ENCODE measurements at regions not wholly inside any gene's neighbourhood (a gene's known extent, or its start where the extent isn't known, plus 50 kb on each side); places are given as distances from the start of the nearest gene placed in this dataset.

DNA sequence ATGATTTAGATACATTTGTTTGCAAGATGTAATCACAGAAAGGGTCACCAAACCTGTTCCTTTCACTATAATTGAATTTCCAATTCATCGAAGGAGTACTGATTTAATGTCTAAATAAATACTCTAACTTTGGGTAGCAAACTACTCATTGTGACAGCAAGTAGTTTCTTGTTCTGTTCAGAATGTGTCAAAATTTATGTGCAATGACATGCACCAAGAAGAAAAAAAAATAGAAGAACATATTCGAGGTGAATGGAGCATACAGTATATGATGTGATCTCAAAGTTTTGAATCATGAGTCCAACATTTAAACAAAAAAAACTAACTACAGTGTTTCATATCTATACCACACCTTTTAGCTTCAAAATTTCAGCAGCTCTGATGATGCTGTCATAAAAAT is 583.6 kb upstream of the MMS22L start (continued):
- TF ChIP-seq ZNF274 (IDR thresholded peaks at IDR 0.05; ENCODE audit: low read depth, low read length) (no peak), CEBPB (IDR thresholded peaks at IDR 0.05; ENCODE audit: low read depth) (no peak)
- TF ChIP-seq, protein P1, sequence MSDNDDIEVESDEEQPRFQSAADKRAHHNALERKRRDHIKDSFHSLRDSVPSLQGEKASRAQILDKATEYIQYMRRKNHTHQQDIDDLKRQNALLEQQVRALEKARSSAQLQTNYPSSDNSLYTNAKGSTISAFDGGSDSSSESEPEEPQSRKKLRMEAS (IDR thresholded peaks at IDR 0.05) = no peak
- TF ChIP-seq, protein P2, sequence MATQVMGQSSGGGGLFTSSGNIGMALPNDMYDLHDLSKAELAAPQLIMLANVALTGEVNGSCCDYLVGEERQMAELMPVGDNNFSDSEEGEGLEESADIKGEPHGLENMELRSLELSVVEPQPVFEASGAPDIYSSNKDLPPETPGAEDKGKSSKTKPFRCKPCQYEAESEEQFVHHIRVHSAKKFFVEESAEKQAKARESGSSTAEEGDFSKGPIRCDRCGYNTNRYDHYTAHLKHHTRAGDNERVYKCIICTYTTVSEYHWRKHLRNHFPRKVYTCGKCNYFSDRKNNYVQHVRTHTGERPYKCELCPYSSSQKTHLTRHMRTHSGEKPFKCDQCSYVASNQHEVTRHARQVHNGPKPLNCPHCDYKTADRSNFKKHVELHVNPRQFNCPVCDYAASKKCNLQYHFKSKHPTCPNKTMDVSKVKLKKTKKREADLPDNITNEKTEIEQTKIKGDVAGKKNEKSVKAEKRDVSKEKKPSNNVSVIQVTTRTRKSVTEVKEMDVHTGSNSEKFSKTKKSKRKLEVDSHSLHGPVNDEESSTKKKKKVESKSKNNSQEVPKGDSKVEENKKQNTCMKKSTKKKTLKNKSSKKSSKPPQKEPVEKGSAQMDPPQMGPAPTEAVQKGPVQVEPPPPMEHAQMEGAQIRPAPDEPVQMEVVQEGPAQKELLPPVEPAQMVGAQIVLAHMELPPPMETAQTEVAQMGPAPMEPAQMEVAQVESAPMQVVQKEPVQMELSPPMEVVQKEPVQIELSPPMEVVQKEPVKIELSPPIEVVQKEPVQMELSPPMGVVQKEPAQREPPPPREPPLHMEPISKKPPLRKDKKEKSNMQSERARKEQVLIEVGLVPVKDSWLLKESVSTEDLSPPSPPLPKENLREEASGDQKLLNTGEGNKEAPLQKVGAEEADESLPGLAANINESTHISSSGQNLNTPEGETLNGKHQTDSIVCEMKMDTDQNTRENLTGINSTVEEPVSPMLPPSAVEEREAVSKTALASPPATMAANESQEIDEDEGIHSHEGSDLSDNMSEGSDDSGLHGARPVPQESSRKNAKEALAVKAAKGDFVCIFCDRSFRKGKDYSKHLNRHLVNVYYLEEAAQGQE (IDR thresholded peaks at IDR 0.05; ENCODE audit: low read depth) = no peak

DNA sequence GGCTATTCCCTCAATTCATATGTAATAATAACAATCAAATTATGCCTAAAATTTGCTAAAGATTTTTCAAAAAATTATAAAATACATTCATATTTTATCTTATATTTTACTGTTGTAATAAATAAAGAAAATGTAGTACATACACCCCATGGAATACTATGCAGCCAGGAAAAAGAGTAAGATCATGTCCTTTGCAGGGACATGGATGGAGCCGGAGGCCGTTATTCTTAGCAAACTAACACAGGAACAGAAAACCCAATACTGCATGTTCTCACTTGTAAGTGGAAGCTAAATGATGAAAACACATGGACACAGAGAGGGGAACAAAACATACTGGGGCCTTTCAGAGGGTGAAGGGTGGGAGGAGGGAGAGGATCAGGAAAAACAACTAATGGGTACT is 584.2 kb upstream of the MMS22L start:
- ChIA-PET RAD21 (ENCODE audit: low non-redundant PET in 1 of 2, low total read pairs in 2 of 2, uncharacterized antibody in 2 of 2, unreplicated experiment in 2 of 2) (no interaction called here), POLR2A (no interaction called here), CTCF (no interaction called here)
- intact Hi-C loops (cut with micrococcal nuclease) = no loop called here
- no peaks in the 10 kb centered on the region for H3K79me2 ChIP-seq (ENCODE audit: insufficient read depth, low read length)
- TF ChIP-seq TCF7L2 (IDR thresholded peaks at IDR 0.05; ENCODE audit: borderline replicate concordance, extremely low read depth, insufficient read depth, insufficient read length) (no peak), FOSL1 (IDR thresholded peaks at IDR 0.05; ENCODE audit: low read depth) (no peak)
- TF ChIP-seq, protein P3, sequence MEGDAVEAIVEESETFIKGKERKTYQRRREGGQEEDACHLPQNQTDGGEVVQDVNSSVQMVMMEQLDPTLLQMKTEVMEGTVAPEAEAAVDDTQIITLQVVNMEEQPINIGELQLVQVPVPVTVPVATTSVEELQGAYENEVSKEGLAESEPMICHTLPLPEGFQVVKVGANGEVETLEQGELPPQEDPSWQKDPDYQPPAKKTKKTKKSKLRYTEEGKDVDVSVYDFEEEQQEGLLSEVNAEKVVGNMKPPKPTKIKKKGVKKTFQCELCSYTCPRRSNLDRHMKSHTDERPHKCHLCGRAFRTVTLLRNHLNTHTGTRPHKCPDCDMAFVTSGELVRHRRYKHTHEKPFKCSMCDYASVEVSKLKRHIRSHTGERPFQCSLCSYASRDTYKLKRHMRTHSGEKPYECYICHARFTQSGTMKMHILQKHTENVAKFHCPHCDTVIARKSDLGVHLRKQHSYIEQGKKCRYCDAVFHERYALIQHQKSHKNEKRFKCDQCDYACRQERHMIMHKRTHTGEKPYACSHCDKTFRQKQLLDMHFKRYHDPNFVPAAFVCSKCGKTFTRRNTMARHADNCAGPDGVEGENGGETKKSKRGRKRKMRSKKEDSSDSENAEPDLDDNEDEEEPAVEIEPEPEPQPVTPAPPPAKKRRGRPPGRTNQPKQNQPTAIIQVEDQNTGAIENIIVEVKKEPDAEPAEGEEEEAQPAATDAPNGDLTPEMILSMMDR (IDR thresholded peaks at IDR 0.05 in 2 of 3, conservative IDR thresholded peaks at IDR 0.05 in 1 of 3; ENCODE audit: borderline replicate concordance in 1 of 3, insufficient read depth in 1 of 3, low read depth in 2 of 3, low read length in 2 of 3) = no peak
- no peaks in the 10 kb centered on the region for H4K20me1 ChIP-seq (ENCODE audit: insufficient read depth)
- H3K36me3 ChIP-seq (ENCODE audit: control insufficient read depth in 1 of 2, insufficient read depth in 2 of 2, low read length in 2 of 2) = no peaks in the 10 kb centered on the region
- no peaks in the 10 kb centered on the region for H3K9me3 ChIP-seq (ENCODE audit: control insufficient read depth in 1 of 2, insufficient read depth in 1 of 2, low read depth in 1 of 2, low read length in 2 of 2)
- 0 out of 2 replicates have a peak, but pooled peaks cover 3% of the 10 kb centered on the region for H3K27me3 ChIP-seq (ENCODE audit: insufficient read depth, low read length)
- no peaks in the 10 kb centered on the region for H3K4me1 ChIP-seq (ENCODE audit: control insufficient read depth in 1 of 2, insufficient read depth in 2 of 2, low read length in 2 of 2)
- BruUV-seq (replicated peaks) = no TSS peak
- H3K27ac ChIP-seq (ENCODE audit: low read depth, low read length) = no peak overlapping the region
- no peak overlapping the region for H2AFZ ChIP-seq (ENCODE audit: low read depth, low read length, poor library complexity, severe bottlenecking)
- H3K9me2 ChIP-seq (ENCODE audit: insufficient read depth) = no peaks in the 10 kb centered on the region
- H3K4me3 ChIP-seq (replicated peaks in 1 of 2; ENCODE audit: low read depth in 1 of 2, low read length in 2 of 2) = no peak overlapping the region
- no peak for ATAC-seq
- no peak overlapping the region for H3K4me2 ChIP-seq (ENCODE audit: low read length)
- H3K9ac ChIP-seq (ENCODE audit: low read length) = no peak overlapping the region
- no peak for DNase-seq (ENCODE audit: low read depth, low spot score)

All from HCT116 (cell line).